Testis (tissue), 2 donors: ENCODE measurements at regions not wholly inside any gene's neighbourhood (a gene's known extent, or its start where the extent isn't known, plus 50 kb on each side); places are given as distances from the start of the nearest gene placed in this dataset.

Experiments used
- POLR2A ChIP-seq: fragments of 450-650 bp; IDR thresholded peaks from one replicate; pipeline ENCODE4 v1.6.1; 2017; ENCODE audit warnings: antibody characterized with exemption, mild to moderate bottlenecking, moderate library complexity
- TF ChIP-seq, protein P1 (sequence below), 3 experiments: fragments of 450-650 bp in 2 of 3; fragments of 200-600 bp in 1 of 3; sonication (generic) in 1 of 3; IDR thresholded peaks; one replicate each; pipeline ENCODE4 v1.5.1; 2016 to 2019; ENCODE audit warnings: antibody characterized with exemption in 3 of 3, mild to moderate bottlenecking in 2 of 3, moderate library complexity in 1 of 3

GRCh38 chr2:224158831-224159230, 119.7 kb upstream of the SERPINE2 start:
- TF ChIP-seq, protein P1, sequence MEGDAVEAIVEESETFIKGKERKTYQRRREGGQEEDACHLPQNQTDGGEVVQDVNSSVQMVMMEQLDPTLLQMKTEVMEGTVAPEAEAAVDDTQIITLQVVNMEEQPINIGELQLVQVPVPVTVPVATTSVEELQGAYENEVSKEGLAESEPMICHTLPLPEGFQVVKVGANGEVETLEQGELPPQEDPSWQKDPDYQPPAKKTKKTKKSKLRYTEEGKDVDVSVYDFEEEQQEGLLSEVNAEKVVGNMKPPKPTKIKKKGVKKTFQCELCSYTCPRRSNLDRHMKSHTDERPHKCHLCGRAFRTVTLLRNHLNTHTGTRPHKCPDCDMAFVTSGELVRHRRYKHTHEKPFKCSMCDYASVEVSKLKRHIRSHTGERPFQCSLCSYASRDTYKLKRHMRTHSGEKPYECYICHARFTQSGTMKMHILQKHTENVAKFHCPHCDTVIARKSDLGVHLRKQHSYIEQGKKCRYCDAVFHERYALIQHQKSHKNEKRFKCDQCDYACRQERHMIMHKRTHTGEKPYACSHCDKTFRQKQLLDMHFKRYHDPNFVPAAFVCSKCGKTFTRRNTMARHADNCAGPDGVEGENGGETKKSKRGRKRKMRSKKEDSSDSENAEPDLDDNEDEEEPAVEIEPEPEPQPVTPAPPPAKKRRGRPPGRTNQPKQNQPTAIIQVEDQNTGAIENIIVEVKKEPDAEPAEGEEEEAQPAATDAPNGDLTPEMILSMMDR (IDR thresholded peaks at IDR 0.05): no peak
- TF ChIP-seq POLR2A: no peak
